OCI-M2 (cell line): ENCODE measurements at regions not wholly inside any gene's neighbourhood (a gene's known extent, or its start where the extent isn't known, plus 50 kb on each side); places are given as distances from the start of the nearest gene placed in this dataset.

Experiments used
- DNase-seq: peaks from one replicate; lab custom pipeline; 2025; ENCODE audit not compliant: unreplicated experiment; lab: John Stamatoyannopoulos, UW

- no peak for DNase-seq
Observed at GRCh38 chr6:19759117-19759880, 77.9 kb upstream of the ID4 start.

DNA sequence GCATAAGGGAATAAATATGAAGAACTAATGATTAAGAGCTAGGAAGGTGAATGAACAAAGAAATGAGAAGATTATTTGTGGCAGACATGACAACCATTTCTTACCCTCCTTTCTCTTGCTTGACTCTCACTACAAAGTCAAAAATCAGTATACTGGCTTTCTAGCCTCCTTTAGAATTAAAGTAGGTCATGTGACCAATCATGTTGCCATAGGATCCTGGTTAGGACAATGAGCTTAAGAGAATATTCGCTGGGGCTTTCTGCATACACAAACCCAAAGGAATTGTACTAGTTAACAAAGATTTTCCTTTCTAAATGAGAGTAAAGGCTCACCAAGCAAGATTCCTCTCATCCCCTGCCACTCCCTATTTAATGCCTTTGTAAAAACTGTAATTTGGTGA, 76.0 kb upstream of the ID4 start:
- no peak for DNase-seq

- DNase-seq: no peak
Observed at GRCh38 chr6:19771753-19772336, 65.3 kb upstream of the ID4 start.

DNA sequence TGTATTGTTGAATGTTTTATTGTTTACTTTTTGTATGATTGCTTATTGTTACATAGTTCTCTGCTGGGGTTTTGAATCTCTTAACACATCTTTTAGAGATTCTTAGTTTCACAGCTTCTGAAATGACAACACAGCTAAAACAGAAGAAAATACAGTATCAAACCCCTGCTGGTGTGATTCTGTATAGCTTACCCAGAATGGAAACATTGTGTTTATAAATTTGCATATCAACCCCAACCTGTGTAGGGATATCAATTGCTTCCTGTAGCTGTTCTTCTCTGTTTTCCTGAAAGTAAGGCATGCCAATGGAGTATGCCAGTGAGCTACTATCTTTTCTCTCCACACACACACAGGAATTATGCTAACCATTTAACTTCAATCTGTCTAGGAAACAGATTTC, 64.3 kb upstream of the ID4 start:
- DNase-seq: no peak

GRCh38 chr6:19781269-19781668, 55.9 kb upstream of the ID4 start:
- DNase-seq: no peak

GRCh38 chr6:19782588-19782987, 54.6 kb upstream of the ID4 start:
- no peak for DNase-seq
